ENCODE measurements at regions not wholly inside any gene's neighbourhood (a gene's known extent, or its start where the extent isn't known, plus 50 kb on each side); places are given as distances from the start of the nearest gene placed in this dataset.
"Not testable (repeated sequence)": the region's sequence is repeated elsewhere in the genome, so short reads cannot be mapped to it uniquely, and the experiment has no call there.

GRCh38 chr7:55699450-55699842 is 127.1 kb upstream of the VOPP1 start:
- not testable (repeated sequence) for TF ChIP-seq CTCF (IDR thresholded peaks at IDR 0.05 in 4 of 5, conservative IDR thresholded peaks at IDR 0.05 in 1 of 5); POLR2A (IDR thresholded peaks at IDR 0.05)

All from gastrocnemius medialis (tissue), 4 donors.